Suprapubic skin (tissue), 4 donors: ENCODE measurements at regions not wholly inside any gene's neighbourhood (a gene's known extent, or its start where the extent isn't known, plus 50 kb on each side); places are given as distances from the start of the nearest gene placed in this dataset.

Experiments used
- DNase-seq, 2 donors: peaks; one replicate each; pipeline ENCODE4 v3.0.0-alpha.2; 2019; ENCODE audit warnings: low spot score in 2 of 2
- H3K27ac ChIP-seq: fragments of 200-600 bp; sonication (generic); one replicate; pipeline ENCODE4 v1.5.1; 2019
- H3K27me3 ChIP-seq: fragments of 200-600 bp; sonication (generic); one replicate; pipeline ENCODE4 v1.5.1; 2019
- H3K36me3 ChIP-seq: fragments of 200-600 bp; sonication (generic); one replicate; pipeline ENCODE4 v1.5.1; 2019
- H3K4me1 ChIP-seq: fragments of 200-600 bp; sonication (generic); one replicate; pipeline ENCODE4 v1.5.1; 2019
- H3K4me3 ChIP-seq: fragments of 200-600 bp; sonication (generic); one replicate; pipeline ENCODE4 v1.5.1; 2019; ENCODE audit warnings: mild to moderate bottlenecking
- H3K9me3 ChIP-seq: fragments of 200-600 bp; sonication (generic); one replicate; pipeline ENCODE4 v1.5.1; 2019
- EP300 ChIP-seq: sonication (generic); formaldehyde crosslinking; IDR thresholded peaks from one replicate; pipeline ENCODE4 v1.6.1; 2017; ENCODE audit warnings: antibody characterized with exemption
- POLR2A ChIP-seq, 2 donors: fragments of 450-650 bp; IDR thresholded peaks; one replicate each; pipeline ENCODE4 v1.6.1; 2017; ENCODE audit warnings: antibody characterized with exemption in 2 of 2, mild to moderate bottlenecking in 2 of 2, moderate library complexity in 2 of 2
- POLR2AphosphoS5 ChIP-seq, 3 donors: sonication (generic); formaldehyde crosslinking; IDR thresholded peaks; one replicate each; pipeline ENCODE4 v1.6.1; 2017; ENCODE audit warnings: antibody characterized with exemption in 3 of 3
- WGBS: methylation state at CpG from one replicate; pipeline ENCODE4 v1.1.5; 2018; 5-methylcytosine and 5-hydroxymethylcytosine counted together
- TF ChIP-seq, protein P1 (sequence below), 2 donors: fragments of 200-600 bp in 1 of 2; fragments of 450-650 bp in 1 of 2; sonication (generic) in 1 of 2; IDR thresholded peaks; one replicate each; pipeline ENCODE4 v1.5.1; 2016 to 2019; ENCODE audit warnings: antibody characterized with exemption in 2 of 2, mild to moderate bottlenecking in 1 of 2, moderate library complexity in 1 of 2

DNA sequence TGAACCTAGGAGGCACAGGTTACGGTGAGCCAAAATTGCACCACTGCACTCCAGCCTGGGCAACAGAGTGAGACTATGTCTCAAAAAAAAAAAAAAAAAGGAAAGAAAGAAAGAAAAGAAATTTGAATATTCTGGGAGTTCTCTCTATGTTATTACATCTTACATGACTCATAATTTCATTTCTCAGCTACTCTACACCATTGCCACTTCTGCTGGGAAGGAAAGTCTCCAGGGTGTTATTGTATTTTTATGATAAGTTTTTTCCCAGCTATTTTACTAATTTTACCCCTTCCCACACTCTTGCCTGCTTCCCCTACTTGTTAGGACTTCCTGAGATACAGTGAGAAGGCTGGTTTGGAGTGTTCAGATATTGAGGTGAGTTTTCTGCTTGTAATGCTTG is 69.7 kb upstream of the UMPS start:
- 83% methylated on average over 1 of the region's 1 CpG for WGBS
- TF ChIP-seq EP300 (no peak), POLR2AphosphoS5 (IDR thresholded peaks at IDR 0.05) (no peak), POLR2A (IDR thresholded peaks at IDR 0.05) (no peak)
- TF ChIP-seq, protein P1, sequence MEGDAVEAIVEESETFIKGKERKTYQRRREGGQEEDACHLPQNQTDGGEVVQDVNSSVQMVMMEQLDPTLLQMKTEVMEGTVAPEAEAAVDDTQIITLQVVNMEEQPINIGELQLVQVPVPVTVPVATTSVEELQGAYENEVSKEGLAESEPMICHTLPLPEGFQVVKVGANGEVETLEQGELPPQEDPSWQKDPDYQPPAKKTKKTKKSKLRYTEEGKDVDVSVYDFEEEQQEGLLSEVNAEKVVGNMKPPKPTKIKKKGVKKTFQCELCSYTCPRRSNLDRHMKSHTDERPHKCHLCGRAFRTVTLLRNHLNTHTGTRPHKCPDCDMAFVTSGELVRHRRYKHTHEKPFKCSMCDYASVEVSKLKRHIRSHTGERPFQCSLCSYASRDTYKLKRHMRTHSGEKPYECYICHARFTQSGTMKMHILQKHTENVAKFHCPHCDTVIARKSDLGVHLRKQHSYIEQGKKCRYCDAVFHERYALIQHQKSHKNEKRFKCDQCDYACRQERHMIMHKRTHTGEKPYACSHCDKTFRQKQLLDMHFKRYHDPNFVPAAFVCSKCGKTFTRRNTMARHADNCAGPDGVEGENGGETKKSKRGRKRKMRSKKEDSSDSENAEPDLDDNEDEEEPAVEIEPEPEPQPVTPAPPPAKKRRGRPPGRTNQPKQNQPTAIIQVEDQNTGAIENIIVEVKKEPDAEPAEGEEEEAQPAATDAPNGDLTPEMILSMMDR (IDR thresholded peaks at IDR 0.05): no peak
- no peak for DNase-seq

DNA sequence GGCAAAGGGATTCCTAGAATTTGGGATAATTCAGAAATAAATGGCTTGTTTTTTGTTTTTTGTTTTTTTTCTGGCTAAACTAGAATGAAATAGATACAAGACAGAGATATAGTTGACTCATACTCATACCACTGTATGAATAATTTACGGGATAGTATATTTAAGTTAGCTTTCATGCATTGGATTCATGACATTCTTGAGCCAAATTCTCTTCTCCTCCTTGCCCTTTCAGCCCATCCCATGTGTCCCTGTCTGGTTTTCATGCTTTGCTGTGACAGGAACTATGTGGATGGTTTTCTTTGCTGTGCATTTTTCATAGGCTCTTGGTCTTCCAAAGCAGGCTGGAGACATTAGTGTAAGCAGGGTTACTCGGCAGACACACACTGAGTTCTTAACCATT is 66.6 kb upstream of the UMPS start:
- no peak for DNase-seq
- H3K27me3 ChIP-seq: no peaks in the 10 kb centered on the region
- no peak overlapping the region for H3K27ac ChIP-seq
- H3K4me3 ChIP-seq: no peak overlapping the region
- TF ChIP-seq, protein P1 (IDR thresholded peaks at IDR 0.05): no peak
- TF ChIP-seq POLR2A (IDR thresholded peaks at IDR 0.05) (no peak), POLR2AphosphoS5 (IDR thresholded peaks at IDR 0.05) (no peak), EP300 (no peak)
- H3K9me3 ChIP-seq: no peaks in the 10 kb centered on the region
- H3K36me3 ChIP-seq: peaks cover 21% of the 10 kb centered on the region
- H3K4me1 ChIP-seq: no peaks in the 10 kb centered on the region
- WGBS: 80% methylated on average over 2 of the region's 2 CpGs

More for the DNA sequence above, 69.7 kb upstream of the UMPS start:
- Histone ChIP-seq H3K27ac (no peak overlapping the region), H3K27me3 (no peaks in the 10 kb centered on the region), H3K4me1 (no peaks in the 10 kb centered on the region), H3K36me3 (peaks cover 18% of the 10 kb centered on the region), H3K9me3 (no peaks in the 10 kb centered on the region), H3K4me3 (no peak overlapping the region)

- WGBS: 91% methylated on average over 2 of the region's 2 CpGs
- Histone ChIP-seq H3K4me3 (no peak overlapping the region), H3K27me3 (no peaks in the 10 kb centered on the region), H3K9me3 (no peaks in the 10 kb centered on the region), H3K36me3 (peaks cover 12% of the 10 kb centered on the region), H3K27ac (no peak overlapping the region), H3K4me1 (no peaks in the 10 kb centered on the region)
- TF ChIP-seq EP300 (no peak), POLR2A (IDR thresholded peaks at IDR 0.05) (no peak), POLR2AphosphoS5 (IDR thresholded peaks at IDR 0.05) (no peak)
- TF ChIP-seq, protein P1 (IDR thresholded peaks at IDR 0.05): no peak
- DNase-seq: no peak
These were observed 65.4 kb upstream of the UMPS start for GRCh38 chr3:124664804-124665203.

DNA sequence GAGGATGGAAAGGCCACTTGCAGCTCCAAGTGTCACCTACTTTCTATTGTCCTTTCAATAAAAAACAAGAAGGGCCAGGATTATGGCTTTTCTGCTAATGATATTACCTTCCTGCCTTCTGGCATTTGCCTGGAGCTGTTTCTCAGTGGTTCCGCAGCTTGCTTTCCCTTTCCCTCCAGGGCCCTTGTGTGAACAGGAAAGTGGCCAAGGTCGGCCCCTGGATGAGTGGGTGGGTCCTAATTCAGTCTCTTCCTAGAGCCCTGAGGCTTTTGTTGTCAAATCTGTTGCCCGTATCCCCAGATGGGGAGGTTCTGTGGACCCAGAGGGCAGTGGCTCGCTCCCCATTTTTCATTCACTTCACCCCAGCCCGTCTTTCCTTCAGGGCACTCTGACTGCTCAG is 64.2 kb upstream of the UMPS start:
- Histone ChIP-seq H3K27ac (no peak overlapping the region), H3K4me3 (no peak overlapping the region), H3K9me3 (no peaks in the 10 kb centered on the region), H3K36me3 (peaks cover 12% of the 10 kb centered on the region), H3K27me3 (no peaks in the 10 kb centered on the region), H3K4me1 (no peaks in the 10 kb centered on the region)
- no peak for TF ChIP-seq POLR2A (IDR thresholded peaks at IDR 0.05)
- TF ChIP-seq, protein P1 (IDR thresholded peaks at IDR 0.05): no peak
- TF ChIP-seq EP300: no peak
- no peak for TF ChIP-seq POLR2AphosphoS5 (IDR thresholded peaks at IDR 0.05)
- DNase-seq: no peak
- WGBS: 79% methylated on average over 5 of the region's 5 CpGs

- no peak for DNase-seq
- peaks cover 17% of the 10 kb centered on the region for H3K36me3 ChIP-seq
- no peaks in the 10 kb centered on the region for H3K9me3 ChIP-seq
- H3K4me3 ChIP-seq: no peak overlapping the region
- H3K27ac ChIP-seq: no peak overlapping the region
- H3K4me1 ChIP-seq: no peaks in the 10 kb centered on the region
- TF ChIP-seq, protein P1 (IDR thresholded peaks at IDR 0.05): no peak
- TF ChIP-seq POLR2AphosphoS5 (IDR thresholded peaks at IDR 0.05) (no peak), EP300 (no peak), POLR2A (IDR thresholded peaks at IDR 0.05) (no peak)
- H3K27me3 ChIP-seq: no peaks in the 10 kb centered on the region
- 86% methylated on average over 3 of the region's 3 CpGs for whole genome bisulfite sequencing
These were observed 60.8 kb upstream of the UMPS start for GRCh38 chr3:124669470-124669869.
